IMR-90 (cell line): ENCODE measurements at regions not wholly inside any gene's neighbourhood (a gene's known extent, or its start where the extent isn't known, plus 50 kb on each side); places are given as distances from the start of the nearest gene placed in this dataset.

Source experiments
- ATAC-seq: fragments of 200-7000 bp; cut with Tn5 transposase; 2 replicates; pipeline ENCODE4 v1.9.1; 2020; ENCODE audit warnings: low read depth, mild to moderate bottlenecking, moderate library complexity
- BruUV-seq: library from RNA; stranded (reverse); fragments of 400-500 nt; replicated peaks from 2 replicates; lab custom pipeline; 2021; lab: Mats Ljungman, UMichigan
- CTCF ChIA-PET: fragments of 300-600 bp; formaldehyde crosslinking; extraction: SDS; loops from one replicate; lab custom pipeline; 2021; ENCODE audit warnings: antibody characterized with exemption; lab: Yijun Ruan, JAX
- POLR2A ChIA-PET: fragments of 300-600 bp; sonication (Branson Sonifier 250); formaldehyde crosslinking; loops from one replicate; lab custom pipeline; 2022; ENCODE audit warnings: antibody characterized with exemption; ENCODE audit not compliant: unreplicated experiment; lab: Charles Lee
- DNase-seq: peaks from one replicate; pipeline ENCODE4 v3.0.0; 2013
- H2AFZ ChIP-seq: replicated peaks from 2 replicates; pipeline ENCODE3; 2013; ENCODE audit warnings: low read length, mild to moderate bottlenecking; ENCODE audit not compliant: poor library complexity
- H2AK5ac ChIP-seq: 2 replicates; pipeline ENCODE4 v1.6.1; 2013; ENCODE audit warnings: low read depth, low read length, inconsistent platforms
- H2AK9ac ChIP-seq: replicated peaks from 2 replicates; pipeline ENCODE3; 2013; ENCODE audit warnings: mild to moderate bottlenecking, low read depth, low read length, moderate library complexity; ENCODE audit not compliant: poor library complexity
- H2BK120ac ChIP-seq: 2 replicates; pipeline ENCODE4 v1.6.1; 2013; ENCODE audit warnings: low read depth, low read length, inconsistent platforms
- H2BK15ac ChIP-seq: 3 replicates; pipeline ENCODE4 v1.6.1; 2013; ENCODE audit warnings: low read depth, low read length, inconsistent platforms
- H2BK20ac ChIP-seq: 2 replicates; pipeline ENCODE4 v1.6.1; 2013; ENCODE audit warnings: low read depth, mild to moderate bottlenecking, inconsistent platforms, low read length, moderate library complexity
- H2BK5ac ChIP-seq: 2 replicates; pipeline ENCODE4 v1.6.1; 2013; ENCODE audit warnings: mild to moderate bottlenecking, low read depth, low read length, inconsistent platforms; ENCODE audit not compliant: poor library complexity, severe bottlenecking
- H3K14ac ChIP-seq: replicated peaks from 2 replicates; pipeline ENCODE4 v1.6.1; 2013; ENCODE audit warnings: low read depth, low read length, inconsistent platforms
- H3K18ac ChIP-seq: 2 replicates; pipeline ENCODE4 v1.6.1; 2013; ENCODE audit warnings: low read depth, low read length, control low read depth
- H3K23ac ChIP-seq: 2 replicates; pipeline ENCODE4 v1.6.1; 2013; ENCODE audit warnings: low read depth, low read length, inconsistent platforms
- H3K27ac ChIP-seq: 2 replicates; pipeline ENCODE4 v1.5.1; 2013; ENCODE audit warnings: mild to moderate bottlenecking, control low read depth, low read length; ENCODE audit not compliant: insufficient read depth
- H3K27me3 ChIP-seq: 2 replicates; pipeline ENCODE4 v1.6.1; 2013; ENCODE audit warnings: low read length; ENCODE audit not compliant: control insufficient read depth, insufficient read depth
- H3K36me3 ChIP-seq: 2 replicates; pipeline ENCODE4 v1.6.1; 2013; ENCODE audit warnings: low read length, mixed read lengths; ENCODE audit not compliant: control insufficient read depth, insufficient read depth
- H3K4ac ChIP-seq: 2 replicates; pipeline ENCODE4 v1.6.1; 2013; ENCODE audit warnings: low read depth, low read length, inconsistent platforms
- H3K4me1 ChIP-seq: 2 replicates; pipeline ENCODE4 v1.6.1; 2013; ENCODE audit warnings: low read length, mixed read lengths; ENCODE audit not compliant: control insufficient read depth, insufficient read depth
- H3K4me2 ChIP-seq: 2 replicates; pipeline ENCODE4 v1.6.1; 2013; ENCODE audit warnings: low read depth, mild to moderate bottlenecking, control low read depth, low read length, moderate library complexity
- H3K4me3 ChIP-seq: 2 replicates; pipeline ENCODE4 v1.5.1; 2013; ENCODE audit warnings: low read depth, mild to moderate bottlenecking, control low read depth, low read length, moderate library complexity; ENCODE audit not compliant: insufficient read depth
- H3K56ac ChIP-seq: 2 replicates; pipeline ENCODE4 v1.6.1; 2013; ENCODE audit warnings: low read length, inconsistent platforms; ENCODE audit not compliant: insufficient read depth; ENCODE audit errors: extremely low read depth
- H3K79me1 ChIP-seq, 2 experiments: 2 replicates each; pipeline ENCODE4 v1.6.1; 2013; ENCODE audit warnings: low read length in 2 of 2, inconsistent platforms in 1 of 2, low read depth in 1 of 2
- H3K9ac ChIP-seq: 2 replicates; pipeline ENCODE4 v1.6.1; 2013; ENCODE audit warnings: low read depth, low read length, control low read depth
- H3K9me1 ChIP-seq: 2 replicates; pipeline ENCODE4 v1.6.1; 2013; ENCODE audit warnings: low read length, inconsistent platforms; ENCODE audit not compliant: insufficient read depth
- H3K9me3 ChIP-seq: 2 replicates; pipeline ENCODE4 v1.6.1; 2013; ENCODE audit warnings: low read length; ENCODE audit not compliant: control insufficient read depth, insufficient read depth
- H4K20me1 ChIP-seq: 2 replicates; pipeline ENCODE4 v1.6.1; 2013; ENCODE audit warnings: low read length, inconsistent platforms; ENCODE audit not compliant: insufficient read depth
- H4K5ac ChIP-seq: 2 replicates; pipeline ENCODE4 v1.6.1; 2013; ENCODE audit warnings: mild to moderate bottlenecking, low read depth, low read length, control low read depth
- H4K8ac ChIP-seq, 2 experiments: 2 replicates each; pipeline ENCODE4 v1.6.1; 2013; ENCODE audit warnings: low read depth in 2 of 2, low read length in 2 of 2, control low read depth in 1 of 2, inconsistent platforms in 1 of 2
- H4K91ac ChIP-seq: 2 replicates; pipeline ENCODE4 v1.6.1; 2013; ENCODE audit warnings: low read depth, low read length, inconsistent platforms; ENCODE audit not compliant: insufficient read depth
- CTCF ChIP-seq: conservative IDR thresholded peaks from 2 replicates; pipeline ENCODE4 v1.5.1; 2012; ENCODE audit warnings: mild to moderate bottlenecking, low read depth, low read length, improper control_type of control experiment
- MXI1 ChIP-seq: IDR thresholded peaks from 2 replicates; pipeline ENCODE4 v1.6.1; 2012; ENCODE audit warnings: low read depth, mild to moderate bottlenecking, low read length, moderate library complexity, borderline replicate concordance
- USF2 ChIP-seq: fragments of 150-350 bp; IDR thresholded peaks from 2 replicates; pipeline ENCODE4 v1.6.1; 2017; ENCODE audit warnings: mild to moderate bottlenecking, antibody characterized with exemption, low read length, low read depth
- WGBS, 2 experiments: methylation state at CpG; one replicate each; pipeline versions ENCODE4 v1.1.5 to v1.1.7; 2013; ENCODE audit warnings: missing lambda C conversion rate in 2 of 2; ENCODE audit not compliant: insufficient read length in 1 of 2; ENCODE audit errors: extremely low coverage in 2 of 2; 5-methylcytosine and 5-hydroxymethylcytosine counted together
- dilution Hi-C: fragments of 300-500 bp; cut with HindIII; formaldehyde crosslinking; loops from one replicate; pipeline ENCODE4 v1.14.3; 2018; ENCODE audit warnings: low sequenced_read_pairs; ENCODE audit not compliant: unreplicated experiment
- in situ Hi-C: fragments of 300-500 bp; cut with MboI; formaldehyde crosslinking; loops from 3 replicates; pipeline ENCODE4 v1.14.3; 2019; ENCODE audit warnings: low sequenced_read_pairs, inconsistent platforms, mixed read lengths
- intact Hi-C: fragments of 100-400 bp; cut with micrococcal nuclease; formaldehyde crosslinking; loops from 2 replicates; pipeline ENCODE4 v1.10.0; 2022

GRCh38 chr12:127596891-127597290, 670.1 kb upstream of the TMEM132C start:
- no TSS peak for BruUV-seq
- CTCF ChIA-PET = no interaction called here
- POLR2A ChIA-PET = no interaction called here
- no peaks in the 10 kb centered on the region for H3K9me1 ChIP-seq
- H3K27ac ChIP-seq = no peak overlapping the region
- no peak overlapping the region for H3K4me2 ChIP-seq
- no peak overlapping the region for H3K4me3 ChIP-seq
- no peak overlapping the region for H2AK9ac ChIP-seq
- no peak overlapping the region for H3K23ac ChIP-seq
- no peak for ATAC-seq
- no peak overlapping the region for H4K91ac ChIP-seq
- H4K8ac ChIP-seq = no peak overlapping the region
- no CpG with 5 or more reads among the region's 4 CpGs for WGBS, 2 experiments
- no peaks in the 10 kb centered on the region for H3K9me3 ChIP-seq
- no peak overlapping the region for H3K18ac ChIP-seq
- no peaks in the 10 kb centered on the region for H3K36me3 ChIP-seq
- no peaks in the 10 kb centered on the region for H3K4me1 ChIP-seq
- dilution Hi-C loops = no loop called here
- no peak for TF ChIP-seq CTCF
- TF ChIP-seq USF2 = no peak
- no peak for TF ChIP-seq MXI1
- no peak overlapping the region for H3K14ac ChIP-seq
- in situ Hi-C loops = no loop called here
- H3K9ac ChIP-seq = no peak overlapping the region
- H2BK5ac ChIP-seq = no peak overlapping the region
- no peaks in the 10 kb centered on the region for H3K27me3 ChIP-seq
- H2BK15ac ChIP-seq = no peak overlapping the region
- intact Hi-C loops = no loop called here
- H4K5ac ChIP-seq = no peak overlapping the region
- no peaks in the 10 kb centered on the region for H4K20me1 ChIP-seq
- H2BK120ac ChIP-seq = no peak overlapping the region
- no peak for DNase-seq
- no peak overlapping the region for H3K4ac ChIP-seq
- H2BK20ac ChIP-seq = no peak overlapping the region
- H2AFZ ChIP-seq = no peak overlapping the region
- no peaks in the 10 kb centered on the region for H3K79me1 ChIP-seq
- H3K56ac ChIP-seq = no peak overlapping the region
- H2AK5ac ChIP-seq = no peak overlapping the region
